ENCODE measurements at regions not wholly inside any gene's neighbourhood (a gene's known extent, or its start where the extent isn't known, plus 50 kb on each side); places are given as distances from the start of the nearest gene placed in this dataset.
A peak's percentile ranks its signal among the peaks of the same experiment; 100 is the strongest.

GRCh38 chr5:4662756-4663155 lies 477.4 kb upstream of the ADAMTS16 start:
- peak; percentile 79 for DNase-seq

GRCh38 chr5:4665911-4666310 lies 474.2 kb upstream of the ADAMTS16 start:
- no peak for DNase-seq

- DNase-seq: no peak
Observed at GRCh38 chr5:4674166-4674565, 466.0 kb upstream of the ADAMTS16 start.

- no peak for DNase-seq
Observed at GRCh38 chr5:4676934-4677333, 463.2 kb upstream of the ADAMTS16 start.

GRCh38 chr5:4684946-4685345 lies 455.2 kb upstream of the ADAMTS16 start:
- DNase-seq: no peak

GRCh38 chr5:4698596-4698995 lies 441.5 kb upstream of the ADAMTS16 start:
- DNase-seq: no peak

GRCh38 chr5:4699592-4699991 lies 440.5 kb upstream of the ADAMTS16 start:
- DNase-seq: no peak

- peak; percentile 88 for DNase-seq
Observed at GRCh38 chr5:4700069-4700468, 440.1 kb upstream of the ADAMTS16 start.

- no peak for DNase-seq
Observed at GRCh38 chr5:4700871-4701270, 439.3 kb upstream of the ADAMTS16 start.

GRCh38 chr5:4703931-4704458 lies 436.1 kb upstream of the ADAMTS16 start:
- DNase-seq: no peak

- no peak for DNase-seq
Observed at GRCh38 chr5:4704951-4705350, 435.2 kb upstream of the ADAMTS16 start.

- DNase-seq: no peak
Observed at GRCh38 chr5:4716781-4717180, 423.3 kb upstream of the ADAMTS16 start.

GRCh38 chr5:4717446-4717845 lies 422.7 kb upstream of the ADAMTS16 start:
- no peak for DNase-seq

GRCh38 chr5:4720831-4721230 lies 419.3 kb upstream of the ADAMTS16 start:
- DNase-seq: no peak

- DNase-seq: no peak
Observed at GRCh38 chr5:4722886-4723285, 417.2 kb upstream of the ADAMTS16 start.

GRCh38 chr5:4725594-4725993 lies 414.5 kb upstream of the ADAMTS16 start:
- DNase-seq: no peak

- DNase-seq: peak; percentile 87
Observed at GRCh38 chr5:4730279-4730678, 409.9 kb upstream of the ADAMTS16 start.

GRCh38 chr5:4734348-4734747 lies 405.8 kb upstream of the ADAMTS16 start:
- no peak for DNase-seq

GRCh38 chr5:4735261-4735660 lies 404.9 kb upstream of the ADAMTS16 start:
- DNase-seq: peak; percentile 50

- DNase-seq: no peak
Observed at GRCh38 chr5:4737868-4738267, 402.3 kb upstream of the ADAMTS16 start.

- no peak for DNase-seq
Observed at GRCh38 chr5:4738298-4738697, 401.8 kb upstream of the ADAMTS16 start.

- DNase-seq: peak; percentile 88
Observed at GRCh38 chr5:4740156-4740555, 400.0 kb upstream of the ADAMTS16 start.

GRCh38 chr5:4758550-4758949 lies 381.6 kb upstream of the ADAMTS16 start:
- DNase-seq: peak; percentile 34

GRCh38 chr5:4758996-4759395 lies 381.1 kb upstream of the ADAMTS16 start:
- no peak for DNase-seq

- DNase-seq: no peak
Observed at GRCh38 chr5:4762316-4762715, 377.8 kb upstream of the ADAMTS16 start.

GRCh38 chr5:4765411-4765810 lies 374.7 kb upstream of the ADAMTS16 start:
- DNase-seq: no peak

Measured in NCI-H82 (cell line).